GM19395 (cell line): ENCODE measurements at regions not wholly inside any gene's neighbourhood (a gene's known extent, or its start where the extent isn't known, plus 50 kb on each side); places are given as distances from the start of the nearest gene placed in this dataset.

Experiments used
- ATAC-seq: cut with Tn5 transposase; IDR thresholded peaks from one replicate; pipeline ENCODE4 v1.9.1; 2021; ENCODE audit warnings: mild to moderate bottlenecking, moderate library complexity; ENCODE audit not compliant: unreplicated experiment

DNA sequence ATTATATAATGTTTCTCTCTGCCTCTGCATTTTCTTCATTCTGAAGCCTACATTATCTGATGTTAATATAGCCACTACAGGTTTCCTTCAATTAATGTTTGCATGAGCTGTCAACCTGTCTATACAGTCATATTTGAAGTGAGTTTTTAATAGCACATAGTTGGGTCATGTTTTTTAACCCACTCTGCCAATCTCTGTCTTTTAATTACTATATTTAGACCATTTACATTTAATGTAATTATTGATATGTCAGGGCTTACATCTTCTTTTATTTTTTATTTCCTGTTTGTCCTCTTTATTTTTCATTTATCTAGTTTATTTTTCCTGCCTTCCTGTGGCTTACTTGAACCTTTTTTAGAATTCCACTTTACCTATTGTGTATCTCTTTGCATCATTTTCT lies 124.3 kb upstream of the PDE1C start:
- ATAC-seq = no peak

DNA sequence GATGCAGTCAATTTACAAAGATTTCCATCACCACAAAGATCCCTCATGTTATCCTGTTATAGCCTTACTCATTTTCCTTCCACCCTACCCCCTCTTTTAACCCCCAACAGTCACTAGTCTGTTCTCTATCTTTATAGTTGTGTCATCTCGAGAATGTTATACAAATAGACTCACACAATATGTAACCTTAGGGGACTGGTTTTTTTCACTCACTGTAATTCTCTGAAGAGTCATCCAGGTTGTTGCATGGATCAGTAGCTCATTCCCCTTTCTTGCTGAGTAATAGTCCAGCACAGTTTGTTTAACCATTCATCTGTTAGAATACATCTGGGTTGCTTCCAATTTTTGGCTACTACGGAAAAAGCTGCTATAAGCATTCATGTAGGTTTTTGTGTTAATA lies 121.1 kb upstream of the PDE1C start:
- no peak for ATAC-seq

DNA sequence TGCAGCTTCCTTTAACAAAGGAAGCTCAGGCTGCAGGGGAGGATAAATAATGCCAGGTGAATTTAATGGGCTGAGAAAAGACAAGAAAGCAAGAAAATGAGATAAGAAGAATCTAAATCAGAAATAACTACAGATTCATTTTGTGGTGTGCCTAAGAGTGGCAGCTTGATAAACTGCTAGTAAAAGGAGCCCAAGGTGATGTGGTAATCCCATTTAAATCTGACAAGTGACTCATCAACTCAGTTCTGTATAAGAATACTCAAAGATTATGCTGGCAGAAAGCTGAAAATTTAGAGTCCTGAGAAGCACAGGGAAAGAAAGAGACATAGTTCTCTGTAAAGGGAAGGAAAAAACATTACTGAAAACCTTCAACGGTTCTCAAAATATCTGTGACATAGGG lies 109.4 kb upstream of the PDE1C start:
- ATAC-seq = no peak

DNA sequence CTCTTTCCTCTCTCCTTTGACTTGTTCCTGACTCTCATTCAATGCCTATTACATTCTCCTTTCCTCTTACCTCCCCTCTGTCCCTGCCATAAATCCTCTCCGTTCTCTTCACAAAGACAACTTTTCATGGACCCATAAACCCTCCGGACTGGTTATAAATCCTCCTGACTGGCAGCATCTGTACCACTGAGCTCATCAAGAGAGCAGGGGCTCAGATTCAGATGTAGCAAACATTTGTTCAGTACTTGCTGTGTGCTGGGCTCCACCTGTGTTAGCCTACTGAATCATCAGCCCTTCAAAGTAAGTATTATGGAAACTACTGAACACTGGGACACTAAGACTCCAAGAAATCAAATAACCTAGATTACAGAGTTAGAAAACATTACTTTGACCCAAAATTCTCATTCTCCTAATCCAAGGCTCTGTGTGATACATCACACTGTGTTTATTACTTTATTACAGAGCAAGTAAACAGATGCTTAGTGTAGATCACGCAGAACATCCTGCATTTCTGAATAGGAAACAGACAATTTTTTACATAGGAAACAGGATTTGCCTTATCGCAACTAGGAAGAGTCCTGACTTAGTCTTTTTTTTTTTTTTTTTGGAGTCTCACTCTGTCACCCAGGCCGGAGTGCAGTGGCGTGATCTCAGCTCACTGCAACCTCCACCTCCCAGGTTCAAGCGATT lies 108.6 kb upstream of the PDE1C start:
- no peak for ATAC-seq

DNA sequence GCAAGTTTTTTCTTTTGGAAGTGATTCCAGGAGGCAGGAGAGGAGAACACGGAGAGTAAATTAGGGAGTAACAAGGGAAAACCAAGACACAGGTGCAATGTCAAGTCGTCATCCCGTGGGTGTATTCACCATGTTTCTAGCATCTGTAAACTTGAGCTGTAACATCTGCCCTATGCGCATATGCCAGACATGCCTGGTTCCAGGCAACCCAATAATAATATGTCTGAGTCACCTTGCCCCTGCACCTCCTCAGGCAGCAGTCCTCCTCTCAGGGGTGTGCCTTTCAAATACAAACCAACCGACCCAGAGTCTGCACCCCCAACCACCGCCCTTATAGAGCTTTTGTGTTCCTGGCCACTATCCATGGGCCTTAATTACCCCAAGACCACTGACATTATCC lies 107.0 kb upstream of the PDE1C start:
- ATAC-seq = no peak

DNA sequence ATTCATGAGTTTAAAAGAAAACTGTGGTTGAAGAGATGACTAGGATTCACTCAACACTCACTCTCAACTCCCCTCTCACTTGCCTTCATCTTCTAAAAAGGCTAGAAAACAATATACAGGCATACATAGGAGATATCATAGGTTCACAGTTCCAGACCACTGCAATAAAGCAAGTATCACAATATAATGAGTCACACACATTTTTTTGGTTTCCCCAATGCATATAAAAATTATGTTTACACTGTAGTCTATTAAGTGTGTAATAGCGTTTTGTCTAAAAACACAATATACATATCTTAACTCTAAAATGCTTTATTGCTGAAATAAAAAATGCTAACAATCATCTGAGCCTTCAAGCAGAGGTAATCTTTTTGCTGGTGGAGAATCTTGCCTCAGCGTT lies 104.9 kb upstream of the PDE1C start:
- ATAC-seq = no peak

DNA sequence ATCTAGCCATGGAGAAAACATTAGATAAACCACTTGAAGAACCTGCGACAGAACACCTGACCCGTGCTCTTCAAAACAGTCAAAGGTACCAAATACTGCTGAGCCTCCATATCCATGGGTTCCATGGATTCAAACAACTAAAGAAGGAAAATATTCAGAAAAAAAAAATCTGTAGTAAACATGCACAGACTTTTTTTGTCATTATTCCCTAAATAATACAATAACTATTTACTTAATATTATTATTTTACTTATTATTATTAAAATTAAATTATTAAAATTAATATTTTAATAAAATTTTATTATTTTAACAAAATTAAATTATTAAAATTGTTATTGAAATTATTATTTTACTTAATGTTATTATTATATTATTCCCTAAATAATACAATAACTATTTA lies 101.0 kb upstream of the PDE1C start:
- no peak for ATAC-seq

DNA sequence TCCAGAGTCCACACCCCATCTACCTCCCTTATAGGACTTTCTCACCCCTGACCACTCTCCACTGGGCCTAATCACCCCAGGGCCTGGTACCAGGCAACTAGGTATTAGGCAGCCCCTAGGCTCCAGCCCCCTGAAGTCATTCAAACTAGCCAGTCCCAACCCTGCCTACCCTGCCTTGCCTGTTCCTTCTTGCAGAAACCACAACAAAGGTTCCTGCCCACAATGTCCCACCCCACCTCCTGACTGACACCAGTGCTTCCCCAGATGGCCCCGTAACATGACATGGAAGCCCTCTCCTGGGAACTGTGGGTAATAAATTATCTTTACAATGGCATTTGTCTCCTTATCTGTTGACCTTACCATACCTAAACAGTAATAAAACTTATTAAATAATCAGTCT lies 100.6 kb upstream of the PDE1C start:
- ATAC-seq = no peak

DNA sequence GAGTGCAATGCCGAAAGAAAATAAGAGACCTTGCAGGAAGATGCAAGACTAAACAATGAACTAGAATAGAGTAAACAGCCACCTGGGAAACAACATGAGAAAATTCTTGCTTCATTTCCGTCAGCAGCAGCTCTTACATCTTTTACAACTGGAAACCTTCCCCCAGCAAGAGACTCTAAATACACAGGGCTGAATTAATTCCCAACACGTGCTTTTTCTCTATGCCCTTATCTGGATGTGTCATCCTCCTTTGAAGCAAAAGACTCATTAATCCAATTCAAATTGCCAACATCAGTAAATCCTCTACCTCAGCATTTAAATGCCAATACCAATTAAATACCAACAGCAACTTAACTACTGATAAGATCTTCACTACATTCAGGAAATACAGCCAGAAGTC lies 99.0 kb upstream of the PDE1C start:
- ATAC-seq = no peak

DNA sequence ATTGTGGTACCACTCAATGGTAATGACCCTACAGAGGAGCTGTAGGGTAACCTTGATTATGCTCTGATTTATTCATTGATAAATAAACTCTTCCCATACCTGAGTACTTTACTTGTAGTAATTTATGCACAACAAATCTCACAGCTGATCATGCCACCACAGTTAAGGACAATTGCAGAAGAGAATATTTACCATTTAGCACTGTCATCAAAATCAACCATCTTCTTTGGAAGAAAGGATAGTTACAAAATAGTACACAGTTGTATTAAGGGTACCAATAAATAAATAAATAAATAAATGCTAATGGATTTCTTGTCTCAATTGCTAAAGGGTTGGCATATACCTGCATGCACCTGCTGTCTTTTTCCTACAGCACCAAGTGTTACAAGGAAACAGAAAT lies 97.6 kb upstream of the PDE1C start:
- no peak for ATAC-seq

DNA sequence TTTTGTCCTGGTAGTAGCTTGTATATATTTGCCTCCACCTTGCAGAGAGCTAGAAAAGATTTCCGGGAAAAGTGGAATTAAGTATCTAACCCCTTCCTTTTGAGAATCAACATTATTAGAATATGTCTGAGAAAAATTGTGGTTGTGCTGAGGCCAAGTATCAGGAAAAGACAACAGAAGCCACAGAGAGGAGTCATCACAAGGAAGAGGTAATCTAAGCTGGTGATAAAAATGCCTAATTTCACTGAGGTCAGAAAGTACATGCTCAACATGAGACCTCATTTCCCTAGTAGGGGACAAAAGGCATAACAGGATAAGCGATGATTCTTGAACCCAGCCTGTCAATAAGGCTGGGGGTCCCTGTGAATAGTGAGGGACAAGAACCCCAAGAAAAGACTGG lies 97.0 kb upstream of the PDE1C start:
- ATAC-seq = no peak

DNA sequence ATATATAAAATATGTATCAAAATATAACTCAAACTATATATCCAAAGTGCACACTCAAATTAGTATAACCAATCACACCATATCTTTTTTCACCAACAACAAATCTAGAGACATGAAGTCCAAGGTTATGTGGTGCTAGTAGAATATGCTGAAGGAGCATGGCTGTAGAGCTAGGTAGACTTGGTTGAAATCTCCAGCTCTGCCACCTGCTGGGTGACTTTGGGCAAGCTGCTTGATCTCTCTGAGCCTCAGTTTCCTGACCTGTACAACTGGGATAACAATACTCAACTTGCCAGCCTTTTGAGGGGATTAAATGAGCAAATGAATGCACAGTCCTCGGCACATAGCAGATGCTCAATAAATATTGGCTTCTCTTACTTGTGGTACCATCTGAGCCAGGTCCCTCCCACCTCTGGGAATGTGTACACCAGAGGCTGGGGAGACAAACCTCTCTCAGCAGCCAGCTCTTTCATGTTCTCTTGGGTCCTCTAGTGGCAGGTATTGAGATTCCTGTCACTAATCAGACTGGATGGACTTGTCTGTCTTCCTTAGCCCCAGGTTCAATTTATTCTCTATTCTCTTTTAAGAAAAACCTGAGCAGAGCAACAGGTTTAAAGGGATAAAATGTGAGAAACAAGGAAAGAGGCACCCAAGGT lies 94.3 kb upstream of the PDE1C start:
- no peak for ATAC-seq

DNA sequence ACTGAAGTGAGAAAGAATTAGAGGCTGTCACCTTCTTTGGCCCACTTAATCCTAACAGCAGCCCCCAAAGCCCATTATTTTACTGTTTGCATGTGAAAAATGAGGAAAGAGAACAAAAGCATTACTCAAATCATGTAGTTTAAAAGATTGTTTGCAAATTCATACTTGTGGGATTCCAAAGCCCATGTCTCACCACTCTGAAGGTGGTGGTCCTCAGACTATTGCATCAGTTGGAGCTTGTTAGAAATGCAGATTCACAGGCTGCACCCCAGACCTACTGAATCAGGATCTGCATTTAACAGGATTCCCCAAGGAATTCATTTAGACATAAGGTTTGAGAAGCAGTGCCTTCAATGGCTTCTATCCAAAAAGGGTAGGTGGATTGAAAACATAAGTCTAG lies 93.7 kb upstream of the PDE1C start:
- no peak for ATAC-seq

DNA sequence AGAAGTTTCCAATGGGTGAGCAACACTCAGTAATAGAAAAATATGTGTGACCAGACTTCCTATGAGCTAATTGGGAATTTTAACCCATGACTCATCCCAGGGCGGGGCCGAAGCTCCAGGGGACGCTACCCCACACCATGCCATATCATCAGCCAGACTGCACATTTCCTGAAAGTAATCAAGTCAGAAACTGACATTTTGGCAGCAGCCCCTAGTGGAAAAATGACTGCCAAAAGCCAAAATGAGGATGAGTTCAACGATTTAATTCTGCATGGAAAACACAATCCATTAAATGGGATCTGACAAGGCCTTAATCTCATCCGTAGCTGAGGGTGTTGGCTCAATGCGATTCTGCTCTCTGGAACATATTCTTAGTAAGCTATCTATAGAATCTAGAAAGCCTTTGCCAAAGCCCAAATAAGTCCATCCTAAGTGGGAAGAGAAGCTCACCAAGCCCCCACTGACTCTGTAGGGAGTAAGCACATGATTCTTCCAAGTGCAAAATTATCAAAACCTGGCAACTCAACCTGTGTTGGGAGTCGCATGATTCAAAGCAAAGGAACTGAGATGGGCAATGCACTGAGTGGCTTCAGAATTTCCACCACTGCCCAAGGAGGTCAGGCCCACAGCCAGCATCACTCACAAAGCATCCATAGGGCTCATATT lies 93.1 kb upstream of the PDE1C start:
- no peak for ATAC-seq

DNA sequence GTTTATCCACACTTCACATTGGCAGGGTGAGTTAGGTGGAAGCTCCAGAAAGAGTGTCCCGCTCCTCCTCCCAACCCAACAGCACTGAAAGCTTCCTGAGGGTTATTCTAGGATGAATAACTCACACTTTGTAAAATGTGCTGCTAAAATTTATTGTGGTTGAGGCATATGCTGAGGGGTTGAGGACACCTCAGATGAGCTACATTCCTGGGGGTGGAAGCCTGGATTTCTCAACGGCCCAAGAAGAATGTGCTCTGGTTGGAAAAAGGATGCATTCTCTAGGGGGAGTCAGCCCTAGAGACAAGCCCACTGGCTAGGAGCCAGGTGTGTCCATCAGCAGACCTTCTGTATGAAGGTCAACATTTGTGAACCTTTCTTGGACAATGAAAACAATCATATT lies 91.5 kb upstream of the PDE1C start:
- no peak for ATAC-seq

DNA sequence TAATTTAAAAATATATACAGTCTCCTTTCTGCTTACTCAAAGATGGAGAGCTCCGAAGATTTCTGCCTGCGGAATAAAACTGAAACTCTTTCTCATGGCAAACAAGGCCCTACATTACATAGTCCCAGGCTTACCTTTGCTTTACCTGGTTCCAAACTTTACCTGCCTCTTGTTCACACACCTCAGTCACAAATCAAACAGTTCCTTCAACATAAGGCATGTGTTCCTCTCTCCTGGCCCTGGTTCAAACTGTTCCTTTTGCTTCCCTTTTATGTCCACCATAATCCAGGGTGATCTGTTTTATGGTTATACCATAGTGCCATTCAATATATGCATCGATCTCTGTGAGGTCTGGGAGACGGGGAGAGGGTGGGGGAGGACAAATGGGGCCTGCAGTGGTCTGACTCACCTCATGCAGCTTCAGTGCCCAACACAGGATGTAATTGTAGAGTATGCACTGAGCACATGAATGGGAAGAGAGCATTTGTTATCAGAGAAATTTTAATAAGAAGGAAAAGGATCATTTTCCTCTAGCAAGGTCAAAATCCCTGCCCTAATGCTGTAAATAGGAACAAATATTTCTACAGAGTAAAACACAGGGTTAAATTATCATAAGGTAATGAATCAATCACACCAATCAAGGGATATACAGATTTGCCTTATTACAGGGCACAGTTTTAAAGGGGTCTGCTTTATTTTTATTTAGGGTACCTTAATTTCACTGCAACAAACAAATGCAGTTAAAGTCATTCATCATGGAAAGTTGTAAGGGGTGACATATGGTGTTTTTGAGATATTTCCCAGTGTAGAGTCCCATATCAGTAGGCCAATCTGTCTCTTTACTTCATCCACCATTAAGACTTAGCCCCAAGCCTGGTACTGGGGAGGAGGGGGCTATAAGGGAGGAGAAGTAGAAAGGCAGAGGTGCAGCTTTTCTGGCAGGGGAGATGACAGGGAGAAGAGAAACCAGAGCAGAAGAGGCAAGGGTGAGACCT lies 88.8 kb upstream of the PDE1C start:
- ATAC-seq = no peak

DNA sequence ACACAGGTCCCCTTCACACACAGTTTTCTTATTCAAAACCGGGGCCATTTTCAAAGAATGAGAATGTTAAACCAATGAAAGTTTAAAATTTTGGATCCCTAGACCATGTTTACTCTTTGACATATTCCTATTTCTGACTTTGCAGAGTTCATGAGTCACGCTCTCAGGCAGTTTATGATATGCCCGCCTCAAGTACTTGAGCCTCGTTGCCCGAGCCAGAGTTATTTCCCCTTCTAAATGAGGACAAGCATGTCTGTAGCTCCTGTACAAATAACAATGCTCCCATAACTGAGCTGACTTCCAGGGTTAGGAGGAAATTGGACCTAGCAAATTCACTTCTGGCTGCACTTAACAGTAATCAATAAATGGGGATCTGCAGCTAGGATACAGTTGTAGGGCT lies 87.9 kb upstream of the PDE1C start:
- no peak for ATAC-seq

DNA sequence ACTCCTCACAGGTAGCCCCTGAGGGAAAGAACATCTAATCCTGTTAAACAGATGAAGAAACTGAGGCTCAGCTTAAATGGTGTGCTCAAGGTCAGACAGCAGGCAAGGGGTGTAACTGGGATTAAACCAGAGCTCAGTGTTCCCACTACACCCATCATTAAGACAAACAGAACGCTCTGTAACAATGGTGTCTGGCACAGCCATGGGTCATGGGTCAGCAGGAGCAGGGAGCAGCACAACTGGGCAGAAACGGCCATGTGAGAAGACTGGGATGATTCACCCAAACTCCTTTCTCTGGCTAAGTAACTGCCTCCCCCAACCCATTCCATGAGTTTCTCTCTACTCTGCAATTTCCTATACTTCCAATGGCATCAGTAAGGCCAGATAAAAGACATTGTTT lies 85.5 kb upstream of the PDE1C start:
- ATAC-seq = no peak

DNA sequence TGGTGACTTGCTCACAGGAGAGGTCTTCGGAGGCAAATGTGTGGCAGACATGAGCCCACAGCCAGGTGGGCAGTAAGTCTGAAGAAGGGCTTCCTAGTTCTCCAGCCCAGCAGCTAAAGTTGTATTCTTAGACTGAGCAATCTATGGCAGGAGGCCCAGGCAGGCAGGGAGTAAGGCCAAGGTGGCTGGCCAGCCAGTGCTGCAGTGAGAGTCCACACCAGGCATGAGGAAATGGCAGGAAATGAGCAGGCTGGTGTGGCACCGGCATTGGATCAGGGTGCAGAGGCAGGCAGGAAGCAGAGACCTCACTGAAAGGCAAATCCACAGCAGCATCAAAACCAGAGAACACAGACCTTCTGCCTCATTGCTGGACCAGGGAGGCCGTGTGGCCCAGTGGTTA lies 84.6 kb upstream of the PDE1C start:
- ATAC-seq = no peak

DNA sequence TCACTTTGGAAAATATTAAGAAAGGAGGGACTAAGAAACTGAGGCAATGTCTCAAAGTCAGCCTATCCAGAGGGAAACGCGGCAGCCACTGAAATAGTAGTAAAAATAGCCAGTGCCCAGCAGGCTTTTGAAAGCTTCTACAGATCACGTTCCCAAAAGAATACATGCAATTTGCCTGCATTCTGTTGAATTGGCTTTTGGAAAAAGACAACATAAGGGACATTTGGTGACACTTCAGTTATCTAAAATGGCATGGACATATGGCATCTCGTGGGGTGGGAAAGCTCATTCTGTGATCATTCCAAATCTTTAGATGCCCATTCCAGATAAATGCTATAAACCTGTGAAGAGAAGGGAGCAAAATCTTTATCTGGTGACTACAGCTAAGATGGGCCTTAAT lies 82.8 kb upstream of the PDE1C start:
- ATAC-seq = no peak

DNA sequence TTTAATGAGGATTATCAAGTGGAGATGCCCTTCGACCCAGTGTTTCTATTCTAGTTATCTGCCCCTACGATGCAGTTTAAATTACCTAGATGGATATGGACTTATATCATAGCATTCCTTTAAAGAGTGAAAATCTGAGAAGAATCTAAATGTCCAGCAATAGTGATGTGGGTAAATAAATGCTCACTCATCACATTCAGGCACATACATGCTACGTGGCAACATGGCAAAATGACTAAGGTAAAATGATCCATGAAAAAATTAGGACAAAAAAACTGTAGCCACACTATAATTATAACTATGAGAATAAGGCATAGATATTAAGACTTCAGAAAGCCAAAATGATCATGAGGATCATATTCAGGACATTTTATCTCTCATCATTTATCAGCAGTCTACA lies 82.4 kb upstream of the PDE1C start:
- no peak for ATAC-seq
